IMR-90 (cell line): ENCODE measurements at regions not wholly inside any gene's neighbourhood (a gene's known extent, or its start where the extent isn't known, plus 50 kb on each side); places are given as distances from the start of the nearest gene placed in this dataset.

ENCODE experiments used
- ATAC-seq: fragments of 200-7000 bp; cut with Tn5 transposase; 2 replicates; pipeline ENCODE4 v1.9.1; 2020; ENCODE audit warnings: low read depth, mild to moderate bottlenecking, moderate library complexity
- BruUV-seq: library from RNA; stranded (reverse); fragments of 400-500 nt; replicated peaks from 2 replicates; lab custom pipeline; 2021; lab: Mats Ljungman, UMichigan
- CTCF ChIA-PET: fragments of 300-600 bp; formaldehyde crosslinking; extraction: SDS; loops from one replicate; lab custom pipeline; 2021; ENCODE audit warnings: antibody characterized with exemption; lab: Yijun Ruan, JAX
- POLR2A ChIA-PET: fragments of 300-600 bp; sonication (Branson Sonifier 250); formaldehyde crosslinking; loops from one replicate; lab custom pipeline; 2022; ENCODE audit warnings: antibody characterized with exemption; ENCODE audit not compliant: unreplicated experiment; lab: Charles Lee
- DNase-seq: peaks from one replicate; pipeline ENCODE4 v3.0.0; 2013
- H2AFZ ChIP-seq: replicated peaks from 2 replicates; pipeline ENCODE3; 2013; ENCODE audit warnings: low read length, mild to moderate bottlenecking; ENCODE audit not compliant: poor library complexity
- H2AK5ac ChIP-seq: 2 replicates; pipeline ENCODE4 v1.6.1; 2013; ENCODE audit warnings: low read depth, low read length, inconsistent platforms
- H2AK9ac ChIP-seq: replicated peaks from 2 replicates; pipeline ENCODE3; 2013; ENCODE audit warnings: mild to moderate bottlenecking, low read depth, low read length, moderate library complexity; ENCODE audit not compliant: poor library complexity
- H2BK120ac ChIP-seq: 2 replicates; pipeline ENCODE4 v1.6.1; 2013; ENCODE audit warnings: low read depth, low read length, inconsistent platforms
- H2BK15ac ChIP-seq: 3 replicates; pipeline ENCODE4 v1.6.1; 2013; ENCODE audit warnings: low read depth, low read length, inconsistent platforms
- H2BK20ac ChIP-seq: 2 replicates; pipeline ENCODE4 v1.6.1; 2013; ENCODE audit warnings: low read depth, mild to moderate bottlenecking, inconsistent platforms, low read length, moderate library complexity
- H2BK5ac ChIP-seq: 2 replicates; pipeline ENCODE4 v1.6.1; 2013; ENCODE audit warnings: mild to moderate bottlenecking, low read depth, low read length, inconsistent platforms; ENCODE audit not compliant: poor library complexity, severe bottlenecking
- H3K14ac ChIP-seq: replicated peaks from 2 replicates; pipeline ENCODE4 v1.6.1; 2013; ENCODE audit warnings: low read depth, low read length, inconsistent platforms
- H3K18ac ChIP-seq: 2 replicates; pipeline ENCODE4 v1.6.1; 2013; ENCODE audit warnings: low read depth, low read length, control low read depth
- H3K23ac ChIP-seq: 2 replicates; pipeline ENCODE4 v1.6.1; 2013; ENCODE audit warnings: low read depth, low read length, inconsistent platforms
- H3K27ac ChIP-seq: 2 replicates; pipeline ENCODE4 v1.5.1; 2013; ENCODE audit warnings: mild to moderate bottlenecking, control low read depth, low read length; ENCODE audit not compliant: insufficient read depth
- H3K27me3 ChIP-seq: 2 replicates; pipeline ENCODE4 v1.6.1; 2013; ENCODE audit warnings: low read length; ENCODE audit not compliant: control insufficient read depth, insufficient read depth
- H3K36me3 ChIP-seq: 2 replicates; pipeline ENCODE4 v1.6.1; 2013; ENCODE audit warnings: low read length, mixed read lengths; ENCODE audit not compliant: control insufficient read depth, insufficient read depth
- H3K4ac ChIP-seq: 2 replicates; pipeline ENCODE4 v1.6.1; 2013; ENCODE audit warnings: low read depth, low read length, inconsistent platforms
- H3K4me1 ChIP-seq: 2 replicates; pipeline ENCODE4 v1.6.1; 2013; ENCODE audit warnings: low read length, mixed read lengths; ENCODE audit not compliant: control insufficient read depth, insufficient read depth
- H3K4me2 ChIP-seq: 2 replicates; pipeline ENCODE4 v1.6.1; 2013; ENCODE audit warnings: low read depth, mild to moderate bottlenecking, control low read depth, low read length, moderate library complexity
- H3K4me3 ChIP-seq: 2 replicates; pipeline ENCODE4 v1.5.1; 2013; ENCODE audit warnings: low read depth, mild to moderate bottlenecking, control low read depth, low read length, moderate library complexity; ENCODE audit not compliant: insufficient read depth
- H3K56ac ChIP-seq: 2 replicates; pipeline ENCODE4 v1.6.1; 2013; ENCODE audit warnings: low read length, inconsistent platforms; ENCODE audit not compliant: insufficient read depth; ENCODE audit errors: extremely low read depth
- H3K79me1 ChIP-seq, 2 experiments: 2 replicates each; pipeline ENCODE4 v1.6.1; 2013; ENCODE audit warnings: low read length in 2 of 2, inconsistent platforms in 1 of 2, low read depth in 1 of 2
- H3K9ac ChIP-seq: 2 replicates; pipeline ENCODE4 v1.6.1; 2013; ENCODE audit warnings: low read depth, low read length, control low read depth
- H3K9me1 ChIP-seq: 2 replicates; pipeline ENCODE4 v1.6.1; 2013; ENCODE audit warnings: low read length, inconsistent platforms; ENCODE audit not compliant: insufficient read depth
- H3K9me3 ChIP-seq: 2 replicates; pipeline ENCODE4 v1.6.1; 2013; ENCODE audit warnings: low read length; ENCODE audit not compliant: control insufficient read depth, insufficient read depth
- H4K20me1 ChIP-seq: 2 replicates; pipeline ENCODE4 v1.6.1; 2013; ENCODE audit warnings: low read length, inconsistent platforms; ENCODE audit not compliant: insufficient read depth
- H4K5ac ChIP-seq: 2 replicates; pipeline ENCODE4 v1.6.1; 2013; ENCODE audit warnings: mild to moderate bottlenecking, low read depth, low read length, control low read depth
- H4K8ac ChIP-seq, 2 experiments: 2 replicates each; pipeline ENCODE4 v1.6.1; 2013; ENCODE audit warnings: low read depth in 2 of 2, low read length in 2 of 2, control low read depth in 1 of 2, inconsistent platforms in 1 of 2
- H4K91ac ChIP-seq: 2 replicates; pipeline ENCODE4 v1.6.1; 2013; ENCODE audit warnings: low read depth, low read length, inconsistent platforms; ENCODE audit not compliant: insufficient read depth
- BHLHE40 ChIP-seq: fragments of 150-350 bp; IDR thresholded peaks from 2 replicates; pipeline ENCODE4 v1.6.1; 2016; ENCODE audit warnings: mild to moderate bottlenecking, low read depth, low read length
- CEBPB ChIP-seq: IDR thresholded peaks from 2 replicates; pipeline ENCODE4 v1.6.1; 2012; ENCODE audit warnings: low read depth, low read length, improper control_type of control experiment
- CHD1 ChIP-seq: IDR thresholded peaks from 2 replicates; pipeline ENCODE4 v1.6.1; 2012; ENCODE audit warnings: low read depth, low read length, improper control_type of control experiment
- FOS ChIP-seq: fragments of 150-350 bp; IDR thresholded peaks from 2 replicates; pipeline ENCODE4 v1.6.1; 2016; ENCODE audit warnings: low read depth, low read length
- MAFK ChIP-seq: IDR thresholded peaks from 2 replicates; pipeline ENCODE4 v1.6.1; 2012; ENCODE audit warnings: low read depth, low read length, improper control_type of control experiment
- MAZ ChIP-seq: IDR thresholded peaks from 2 replicates; pipeline ENCODE4 v1.6.1; 2012; ENCODE audit warnings: low read depth, mild to moderate bottlenecking, low read length, improper control_type of control experiment, moderate library complexity, borderline replicate concordance
- MXI1 ChIP-seq: IDR thresholded peaks from 2 replicates; pipeline ENCODE4 v1.6.1; 2012; ENCODE audit warnings: low read depth, mild to moderate bottlenecking, low read length, moderate library complexity, borderline replicate concordance
- NFE2L2 ChIP-seq: fragments of 150-350 bp; IDR thresholded peaks from 2 replicates; pipeline ENCODE4 v1.6.1; 2016; ENCODE audit warnings: low read depth, mild to moderate bottlenecking, low read length
- POLR2A ChIP-seq: IDR thresholded peaks from 2 replicates; pipeline ENCODE4 v1.6.1; 2012; ENCODE audit warnings: mild to moderate bottlenecking, low read depth, low read length
- RAD21 ChIP-seq: IDR thresholded peaks from 2 replicates; pipeline ENCODE4 v1.6.1; 2012; ENCODE audit warnings: low read length, improper control_type of control experiment
- RCOR1 ChIP-seq: IDR thresholded peaks from 2 replicates; pipeline ENCODE4 v1.6.1; 2012; ENCODE audit warnings: mild to moderate bottlenecking, low read length, improper control_type of control experiment; ENCODE audit not compliant: insufficient replicate concordance
- RFX5 ChIP-seq: IDR thresholded peaks from 2 replicates; pipeline ENCODE4 v1.8.0; 2012; ENCODE audit warnings: low read depth, mild to moderate bottlenecking, low read length, moderate library complexity
- SMC3 ChIP-seq: fragments of 150-350 bp; IDR thresholded peaks from 2 replicates; pipeline ENCODE4 v1.6.1; 2016; ENCODE audit warnings: low read depth, mild to moderate bottlenecking, antibody characterized with exemption, low read length, moderate library complexity
- WGBS, 2 experiments: methylation state at CpG; one replicate each; pipeline versions ENCODE4 v1.1.5 to v1.1.7; 2013; ENCODE audit warnings: missing lambda C conversion rate in 2 of 2; ENCODE audit not compliant: insufficient read length in 1 of 2; ENCODE audit errors: extremely low coverage in 2 of 2; 5-methylcytosine and 5-hydroxymethylcytosine counted together
- dilution Hi-C: fragments of 300-500 bp; cut with HindIII; formaldehyde crosslinking; loops from one replicate; pipeline ENCODE4 v1.14.3; 2018; ENCODE audit warnings: low sequenced_read_pairs; ENCODE audit not compliant: unreplicated experiment
- in situ Hi-C: fragments of 300-500 bp; cut with MboI; formaldehyde crosslinking; loops from 3 replicates; pipeline ENCODE4 v1.14.3; 2019; ENCODE audit warnings: low sequenced_read_pairs, inconsistent platforms, mixed read lengths
- intact Hi-C: fragments of 100-400 bp; cut with micrococcal nuclease; formaldehyde crosslinking; loops from 2 replicates; pipeline ENCODE4 v1.10.0; 2022
- TF ChIP-seq, protein P1 (sequence below): conservative IDR thresholded peaks from 2 replicates; pipeline ENCODE4 v1.5.1; 2012; ENCODE audit warnings: mild to moderate bottlenecking, low read depth, low read length, improper control_type of control experiment
- TF ChIP-seq, protein P2 (sequence below): fragments of 150-350 bp; IDR thresholded peaks from 2 replicates; pipeline ENCODE4 v1.6.1; 2017; ENCODE audit warnings: mild to moderate bottlenecking, antibody characterized with exemption, low read length, low read depth
- TF ChIP-seq, protein P3 (sequence below): fragments of 150-350 bp; IDR thresholded peaks from 2 replicates; pipeline ENCODE4 v1.6.1; 2016; ENCODE audit warnings: low read depth, mild to moderate bottlenecking, low read length, moderate library complexity, borderline replicate concordance

- H4K5ac ChIP-seq = no peak overlapping the region
- H3K18ac ChIP-seq = no peak overlapping the region
- H4K91ac ChIP-seq = no peak overlapping the region
- no peak overlapping the region for H3K56ac ChIP-seq
- no peak overlapping the region for H3K9ac ChIP-seq
- no peak overlapping the region for H3K4me2 ChIP-seq
- TF ChIP-seq, protein P1, sequence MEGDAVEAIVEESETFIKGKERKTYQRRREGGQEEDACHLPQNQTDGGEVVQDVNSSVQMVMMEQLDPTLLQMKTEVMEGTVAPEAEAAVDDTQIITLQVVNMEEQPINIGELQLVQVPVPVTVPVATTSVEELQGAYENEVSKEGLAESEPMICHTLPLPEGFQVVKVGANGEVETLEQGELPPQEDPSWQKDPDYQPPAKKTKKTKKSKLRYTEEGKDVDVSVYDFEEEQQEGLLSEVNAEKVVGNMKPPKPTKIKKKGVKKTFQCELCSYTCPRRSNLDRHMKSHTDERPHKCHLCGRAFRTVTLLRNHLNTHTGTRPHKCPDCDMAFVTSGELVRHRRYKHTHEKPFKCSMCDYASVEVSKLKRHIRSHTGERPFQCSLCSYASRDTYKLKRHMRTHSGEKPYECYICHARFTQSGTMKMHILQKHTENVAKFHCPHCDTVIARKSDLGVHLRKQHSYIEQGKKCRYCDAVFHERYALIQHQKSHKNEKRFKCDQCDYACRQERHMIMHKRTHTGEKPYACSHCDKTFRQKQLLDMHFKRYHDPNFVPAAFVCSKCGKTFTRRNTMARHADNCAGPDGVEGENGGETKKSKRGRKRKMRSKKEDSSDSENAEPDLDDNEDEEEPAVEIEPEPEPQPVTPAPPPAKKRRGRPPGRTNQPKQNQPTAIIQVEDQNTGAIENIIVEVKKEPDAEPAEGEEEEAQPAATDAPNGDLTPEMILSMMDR = no peak
- TF ChIP-seq MXI1 (no peak), POLR2A (no peak), MAFK (no peak), RCOR1 (no peak), RAD21 (no peak), FOS (no peak), NFE2L2 (no peak), RFX5 (no peak), MAZ (no peak), CEBPB (no peak), BHLHE40 (no peak), CHD1 (no peak), SMC3 (no peak)
- TF ChIP-seq, protein P2, sequence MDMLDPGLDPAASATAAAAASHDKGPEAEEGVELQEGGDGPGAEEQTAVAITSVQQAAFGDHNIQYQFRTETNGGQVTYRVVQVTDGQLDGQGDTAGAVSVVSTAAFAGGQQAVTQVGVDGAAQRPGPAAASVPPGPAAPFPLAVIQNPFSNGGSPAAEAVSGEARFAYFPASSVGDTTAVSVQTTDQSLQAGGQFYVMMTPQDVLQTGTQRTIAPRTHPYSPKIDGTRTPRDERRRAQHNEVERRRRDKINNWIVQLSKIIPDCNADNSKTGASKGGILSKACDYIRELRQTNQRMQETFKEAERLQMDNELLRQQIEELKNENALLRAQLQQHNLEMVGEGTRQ = no peak
- TF ChIP-seq, protein P3, sequence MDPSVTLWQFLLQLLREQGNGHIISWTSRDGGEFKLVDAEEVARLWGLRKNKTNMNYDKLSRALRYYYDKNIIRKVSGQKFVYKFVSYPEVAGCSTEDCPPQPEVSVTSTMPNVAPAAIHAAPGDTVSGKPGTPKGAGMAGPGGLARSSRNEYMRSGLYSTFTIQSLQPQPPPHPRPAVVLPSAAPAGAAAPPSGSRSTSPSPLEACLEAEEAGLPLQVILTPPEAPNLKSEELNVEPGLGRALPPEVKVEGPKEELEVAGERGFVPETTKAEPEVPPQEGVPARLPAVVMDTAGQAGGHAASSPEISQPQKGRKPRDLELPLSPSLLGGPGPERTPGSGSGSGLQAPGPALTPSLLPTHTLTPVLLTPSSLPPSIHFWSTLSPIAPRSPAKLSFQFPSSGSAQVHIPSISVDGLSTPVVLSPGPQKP = no peak
- no peak overlapping the region for H2BK15ac ChIP-seq
- H3K4me3 ChIP-seq = no peak overlapping the region
- no peak overlapping the region for H3K23ac ChIP-seq
- H3K14ac ChIP-seq = no peak overlapping the region
- no peak overlapping the region for H4K8ac ChIP-seq
- ChIA-PET CTCF (no interaction called here), POLR2A (interaction anchor here (0.5 kb wide), 1 partner anchor 853 kb away, joined by 3 read pairs; no protein-coding TSS in a partner anchor)
- peaks cover 19% of the 10 kb centered on the region for H3K27me3 ChIP-seq
- ATAC-seq (no peak), DNase-seq (no peak)
- peaks cover 3% of the 10 kb centered on the region; the same call in 1 of the 2 replicates for H3K9me3 ChIP-seq
- no peaks in the 10 kb centered on the region for H3K36me3 ChIP-seq
- WGBS, 2 experiments = no CpG with 5 or more reads among the region's 4 CpGs
- H2AK5ac ChIP-seq = no peak overlapping the region
- no peak overlapping the region for H2BK5ac ChIP-seq
- dilution Hi-C loops (no loop called here), in situ Hi-C loops (no loop called here), intact Hi-C loops (no loop called here)
- H2BK20ac ChIP-seq = no peak overlapping the region
- H3K4me1 ChIP-seq = no peaks in the 10 kb centered on the region; the same call in 1 of the 2 replicates
- no peak overlapping the region for H3K4ac ChIP-seq
- H3K9me1 ChIP-seq = no peaks in the 10 kb centered on the region
- no peak overlapping the region for H3K27ac ChIP-seq
- BruUV-seq = no TSS peak
- no peaks in the 10 kb centered on the region for H4K20me1 ChIP-seq
- no peak overlapping the region for H2BK120ac ChIP-seq
- no peaks in the 10 kb centered on the region for H3K79me1 ChIP-seq
- H2AK9ac ChIP-seq = no peak overlapping the region
- H2AFZ ChIP-seq = no peak overlapping the region
Measured at GRCh38 chr16:87054856-87055255, 262.3 kb downstream of the C16orf95 start.
